Epithelial cell of proximal tubule (primary cell): ENCODE measurements at regions not wholly inside any gene's neighbourhood (a gene's known extent, or its start where the extent isn't known, plus 50 kb on each side); places are given as distances from the start of the nearest gene placed in this dataset.

Source experiments
- DNase-seq: peaks from one replicate; pipeline ENCODE4 v3.0.0-alpha.2; 2011; ENCODE audit warnings: low read depth
- H3K4me3 ChIP-seq: 2 replicates; pipeline ENCODE4 v1.5.1; 2011; ENCODE audit warnings: low read depth, mild to moderate bottlenecking, low read length
- TF ChIP-seq, protein P1 (sequence below): conservative IDR thresholded peaks from 2 replicates; pipeline ENCODE4 v1.5.1; 2012; ENCODE audit warnings: low read depth, mild to moderate bottlenecking, low read length

DNA sequence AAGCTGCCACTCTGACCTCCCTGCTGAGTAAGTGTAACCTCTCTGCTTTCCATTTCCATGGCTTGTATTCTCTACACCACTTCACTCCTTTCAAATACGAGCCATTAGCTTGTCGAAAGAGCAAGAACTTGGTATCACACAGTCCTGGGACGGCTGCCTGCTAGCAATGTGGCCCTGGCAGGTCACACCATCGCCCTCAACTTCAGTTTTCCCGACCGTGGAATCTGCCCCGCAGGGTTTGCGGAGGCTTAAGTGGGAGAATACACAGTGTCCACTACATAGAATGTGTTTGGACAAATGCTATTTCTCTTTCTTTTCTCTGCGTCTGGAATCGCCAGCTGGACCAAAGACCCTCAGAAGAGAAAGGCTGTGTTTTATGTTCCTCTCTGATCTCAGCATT is 78.6 kb upstream of the STOX2 start:
- DNase-seq = no peak
- TF ChIP-seq, protein P1, sequence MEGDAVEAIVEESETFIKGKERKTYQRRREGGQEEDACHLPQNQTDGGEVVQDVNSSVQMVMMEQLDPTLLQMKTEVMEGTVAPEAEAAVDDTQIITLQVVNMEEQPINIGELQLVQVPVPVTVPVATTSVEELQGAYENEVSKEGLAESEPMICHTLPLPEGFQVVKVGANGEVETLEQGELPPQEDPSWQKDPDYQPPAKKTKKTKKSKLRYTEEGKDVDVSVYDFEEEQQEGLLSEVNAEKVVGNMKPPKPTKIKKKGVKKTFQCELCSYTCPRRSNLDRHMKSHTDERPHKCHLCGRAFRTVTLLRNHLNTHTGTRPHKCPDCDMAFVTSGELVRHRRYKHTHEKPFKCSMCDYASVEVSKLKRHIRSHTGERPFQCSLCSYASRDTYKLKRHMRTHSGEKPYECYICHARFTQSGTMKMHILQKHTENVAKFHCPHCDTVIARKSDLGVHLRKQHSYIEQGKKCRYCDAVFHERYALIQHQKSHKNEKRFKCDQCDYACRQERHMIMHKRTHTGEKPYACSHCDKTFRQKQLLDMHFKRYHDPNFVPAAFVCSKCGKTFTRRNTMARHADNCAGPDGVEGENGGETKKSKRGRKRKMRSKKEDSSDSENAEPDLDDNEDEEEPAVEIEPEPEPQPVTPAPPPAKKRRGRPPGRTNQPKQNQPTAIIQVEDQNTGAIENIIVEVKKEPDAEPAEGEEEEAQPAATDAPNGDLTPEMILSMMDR = no peak
- H3K4me3 ChIP-seq = no peak overlapping the region

DNA sequence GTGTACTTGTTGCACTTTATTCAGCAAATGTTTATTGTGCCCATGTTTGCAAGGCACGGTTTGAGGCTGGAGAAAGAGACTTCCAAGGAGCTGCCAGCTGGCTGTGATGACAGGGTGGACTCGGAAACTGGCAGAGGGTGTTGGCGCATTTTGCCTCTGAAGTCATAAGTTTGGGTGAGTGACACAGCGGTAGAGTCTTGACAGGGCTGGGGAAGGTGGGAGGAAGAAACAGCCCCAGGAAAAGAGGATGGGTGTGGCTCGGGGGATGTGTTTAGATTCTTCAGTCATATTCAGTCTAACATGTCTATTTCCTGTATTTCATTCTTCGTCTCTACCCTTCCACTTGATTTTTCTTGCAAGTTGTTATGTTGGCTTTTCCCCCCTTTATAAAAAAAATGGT is 77.0 kb upstream of the STOX2 start:
- DNase-seq = no peak
- TF ChIP-seq, protein P1 = no peak
- H3K4me3 ChIP-seq = no peak overlapping the region

DNA sequence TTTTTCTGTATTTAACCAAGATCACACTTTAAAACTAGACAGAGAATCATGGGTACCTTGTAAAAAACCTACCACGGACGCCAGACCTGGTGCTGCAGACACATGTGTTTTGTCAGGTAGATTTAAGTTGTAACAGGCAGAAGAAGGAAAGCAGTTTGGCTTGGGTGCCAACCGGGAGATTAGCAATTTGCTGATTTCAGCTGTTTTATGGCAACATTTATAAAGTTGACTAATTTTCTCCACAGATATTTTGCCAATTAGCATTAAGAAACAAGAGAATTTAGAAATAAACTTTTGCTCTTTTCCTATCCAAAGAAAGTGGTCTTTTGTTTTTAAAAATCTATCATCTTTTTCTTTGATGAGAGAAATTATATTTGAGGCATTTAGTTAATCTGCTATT is 76.3 kb upstream of the STOX2 start:
- TF ChIP-seq, protein P1 = no peak
- no peak for DNase-seq
- H3K4me3 ChIP-seq = no peak overlapping the region

DNA sequence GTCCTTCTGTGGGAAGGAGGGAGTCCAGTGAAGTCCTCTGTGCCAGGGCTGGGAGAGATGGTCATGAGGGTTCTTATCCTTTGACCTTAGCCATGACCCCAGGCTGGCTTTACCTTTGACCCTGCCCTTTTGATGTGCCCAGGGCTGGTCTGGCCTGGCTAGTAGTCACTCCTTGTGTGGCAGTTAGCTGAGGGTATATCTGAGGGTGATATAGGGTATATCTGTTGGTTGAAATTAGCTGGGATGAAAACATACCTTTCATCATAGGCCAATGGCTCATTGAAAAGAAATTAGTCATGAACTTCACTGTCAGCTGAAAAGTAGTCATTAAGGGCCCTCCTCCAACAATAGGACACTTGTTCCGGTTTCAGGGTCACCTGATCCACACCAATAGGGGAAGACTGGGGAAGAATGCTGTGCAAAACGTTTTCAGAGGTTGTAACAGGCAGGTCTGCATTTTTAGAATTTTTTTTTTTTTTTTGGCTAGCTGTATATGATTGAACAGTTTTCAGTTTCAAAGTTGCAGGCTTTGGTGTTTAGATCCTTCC is 74.6 kb upstream of the STOX2 start:
- no peak for DNase-seq
- TF ChIP-seq, protein P1 = no peak
- H3K4me3 ChIP-seq = no peak overlapping the region

DNA sequence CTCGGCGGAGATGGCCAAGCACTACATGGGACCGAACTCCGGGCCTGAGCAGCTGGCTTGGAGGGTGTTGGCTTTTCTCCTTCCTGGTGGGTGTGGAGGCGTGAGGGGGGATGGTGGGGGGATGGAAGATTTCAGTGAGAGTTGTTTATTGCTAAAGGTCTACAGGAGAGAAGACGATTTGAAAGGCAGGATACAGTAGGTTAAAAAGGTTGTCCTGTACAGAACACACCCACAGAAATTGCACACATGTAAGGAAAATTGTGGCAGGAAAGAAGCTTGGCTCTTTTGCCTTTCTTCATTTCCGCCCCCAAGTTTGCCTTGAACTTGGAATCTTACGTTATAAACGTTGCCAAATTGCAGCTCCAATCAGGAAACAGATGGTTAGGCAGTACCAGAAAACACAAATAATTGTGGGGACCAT is 74.1 kb upstream of the STOX2 start:
- DNase-seq = no peak
- TF ChIP-seq, protein P1 = no peak
- no peak overlapping the region for H3K4me3 ChIP-seq

DNA sequence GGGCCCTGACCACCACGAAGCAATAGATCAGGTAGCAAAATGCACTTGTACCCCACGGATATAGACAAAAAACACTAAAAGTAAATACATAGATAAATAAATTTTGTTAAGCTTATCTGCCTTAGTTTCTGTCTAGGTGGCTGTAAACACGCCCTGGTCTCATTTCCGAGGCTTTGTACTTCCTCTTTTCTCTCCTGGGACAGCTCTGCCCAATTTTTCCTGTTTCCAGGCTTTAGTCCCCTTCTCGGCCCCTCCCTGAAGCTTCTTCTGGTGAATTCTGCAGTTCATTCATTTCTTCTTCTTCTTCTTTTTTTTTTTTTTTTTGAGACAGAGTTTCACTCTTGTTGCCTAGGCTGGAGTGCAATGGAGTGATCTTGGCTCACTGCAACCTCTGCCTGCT is 73.4 kb upstream of the STOX2 start:
- DNase-seq = no peak
- H3K4me3 ChIP-seq = no peak overlapping the region
- TF ChIP-seq, protein P1 = no peak

DNA sequence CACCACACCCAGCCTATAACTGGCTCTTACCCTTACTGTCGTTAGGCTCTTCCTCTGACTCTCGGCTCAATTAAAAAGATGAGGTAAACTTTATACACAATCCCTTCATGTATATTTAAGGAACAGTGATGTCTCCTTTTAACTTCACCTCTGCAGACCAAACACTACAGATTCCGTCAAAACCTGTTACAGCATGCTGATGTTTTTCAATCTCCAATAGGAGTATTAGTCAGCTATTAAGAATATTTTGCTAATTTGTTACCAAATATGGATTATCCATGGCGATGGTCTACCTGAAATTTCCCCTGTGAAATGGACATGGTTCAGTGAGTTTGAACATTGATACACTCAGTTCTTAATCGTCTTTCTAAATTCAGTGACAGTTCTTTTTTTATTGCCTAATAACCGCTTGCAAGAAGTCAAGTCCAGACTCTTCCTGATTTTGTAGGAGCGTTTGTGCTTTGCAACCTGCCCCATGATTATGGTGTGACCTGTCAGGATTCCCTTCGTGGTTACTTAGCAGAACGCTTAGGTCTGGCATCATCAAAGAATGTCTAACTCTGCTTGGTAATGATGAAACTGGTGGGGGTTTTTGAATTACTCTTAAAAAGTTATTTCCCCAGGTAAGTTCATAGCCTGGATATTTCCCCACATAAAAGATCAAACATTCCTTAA is 72.2 kb upstream of the STOX2 start:
- no peak for DNase-seq
- H3K4me3 ChIP-seq = no peak overlapping the region
- TF ChIP-seq, protein P1 = no peak
